H1 (cell line): ENCODE measurements at regions not wholly inside any gene's neighbourhood (a gene's known extent, or its start where the extent isn't known, plus 50 kb on each side); places are given as distances from the start of the nearest gene placed in this dataset.

ENCODE experiments used
- CTCF ChIP-seq, 3 experiments: IDR thresholded peaks; 1 replicate in 2 of 3; 2 replicates in 1 of 3; pipeline versions ENCODE4 v1.5.1 to v1.6.1; 2011; ENCODE audit warnings: low read length in 3 of 3, mild to moderate bottlenecking in 3 of 3, inconsistent platforms in 2 of 3, low read depth in 1 of 3, moderate library complexity in 1 of 3; ENCODE audit not compliant: insufficient read depth in 1 of 3; ENCODE audit errors: control extremely low read depth in 1 of 3
- EZH2 ChIP-seq: fragments of 200-600 bp; sonication (generic); IDR thresholded peaks from 2 replicates; pipeline ENCODE4 v1.7.1; 2012; ENCODE audit warnings: low read depth, mild to moderate bottlenecking, moderate library complexity, low read length, inconsistent platforms; ENCODE audit not compliant: severe bottlenecking
- HDAC2 ChIP-seq, 2 experiments: fragments of 300-600 bp in 1 of 2; sonication (generic) in 1 of 2; IDR thresholded peaks; 2 replicates each; pipeline ENCODE4 v1.6.1; 2011 to 2012; ENCODE audit warnings: low read depth in 2 of 2, low read length in 2 of 2, mild to moderate bottlenecking in 2 of 2, moderate library complexity in 2 of 2, borderline replicate concordance in 1 of 2, inconsistent platforms in 1 of 2
- MAFK ChIP-seq: IDR thresholded peaks from 2 replicates; pipeline ENCODE4 v1.6.1; 2012; ENCODE audit warnings: low read depth, mild to moderate bottlenecking, improper control_type of control experiment, low read length
- RNF2 ChIP-seq: fragments of 200-900, 300-1000 bp; sonication (generic); IDR thresholded peaks from 2 replicates; pipeline ENCODE4 v1.7.1; 2016; ENCODE audit warnings: borderline replicate concordance, low read depth, mild to moderate bottlenecking, antibody characterized with exemption, low read length; ENCODE audit not compliant: poor library complexity, severe bottlenecking; ENCODE audit errors: missing control alignments
- YY1 ChIP-seq: IDR thresholded peaks from 2 replicates; pipeline ENCODE4 v1.6.1; 2011; ENCODE audit warnings: low read depth, mild to moderate bottlenecking, low read length

DNA sequence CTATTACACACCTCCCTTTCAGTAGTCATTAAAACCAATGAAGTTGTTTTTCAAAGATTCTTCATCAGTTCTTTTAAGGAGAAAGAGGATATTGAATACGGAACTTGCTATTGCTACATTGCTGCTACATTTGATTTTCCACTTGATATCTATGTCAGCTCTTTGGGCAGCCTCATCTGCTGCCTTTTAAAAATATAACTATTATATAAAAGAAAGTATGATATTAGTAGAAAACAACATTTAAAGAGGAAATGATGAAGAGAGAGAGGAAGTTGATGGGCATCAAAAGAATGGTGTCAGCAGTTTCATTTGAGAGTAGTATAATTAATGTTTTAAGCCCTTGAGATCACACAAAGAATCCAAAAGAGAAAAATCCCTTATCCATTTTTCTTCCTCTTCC is 171.4 kb downstream of the NFKBIZ start:
- TF ChIP-seq RNF2 (no peak), CTCF (IDR thresholded peaks at IDR 0.05; ENCODE audit: control extremely low read depth in 1 of 3, insufficient read depth in 1 of 3, low read depth in 1 of 3, low read length in 3 of 3) (no peak), HDAC2 (IDR thresholded peaks at IDR 0.05; ENCODE audit: borderline replicate concordance in 1 of 2, low read depth in 2 of 2, low read length in 2 of 2) (no peak), EZH2 (no peak), YY1 (no peak), MAFK (no peak)
